ENCODE measurements at regions not wholly inside any gene's neighbourhood (a gene's known extent, or its start where the extent isn't known, plus 50 kb on each side); places are given as distances from the start of the nearest gene placed in this dataset.
A peak's percentile ranks its signal among the peaks of the same experiment; 100 is the strongest.
"Not testable (repeated sequence)": the region's sequence is repeated elsewhere in the genome, so short reads cannot be mapped to it uniquely, and the experiment has no call there.

DNA sequence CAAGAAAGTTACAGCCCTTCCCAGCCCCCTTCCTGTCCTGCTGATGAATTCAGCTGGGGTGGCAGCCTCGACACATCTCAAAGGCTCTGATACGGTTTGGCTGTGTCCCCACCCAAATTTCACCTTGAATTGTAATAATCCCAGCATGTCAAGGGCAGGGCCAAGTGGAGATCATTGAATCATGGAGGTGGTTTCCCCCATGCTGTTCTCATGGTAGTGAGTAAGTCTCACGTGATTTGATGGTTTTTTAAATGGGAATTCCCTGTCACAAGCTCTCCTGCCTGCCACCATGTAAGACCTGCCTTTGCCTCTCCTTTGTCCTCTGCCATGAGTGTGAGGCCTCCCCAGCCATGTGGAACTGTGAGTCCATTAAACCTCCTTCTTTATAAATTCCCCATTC, 163.2 kb upstream of the FOXF1 start:
- DNase-seq (ENCODE audit: low spot score) = no peak

DNA sequence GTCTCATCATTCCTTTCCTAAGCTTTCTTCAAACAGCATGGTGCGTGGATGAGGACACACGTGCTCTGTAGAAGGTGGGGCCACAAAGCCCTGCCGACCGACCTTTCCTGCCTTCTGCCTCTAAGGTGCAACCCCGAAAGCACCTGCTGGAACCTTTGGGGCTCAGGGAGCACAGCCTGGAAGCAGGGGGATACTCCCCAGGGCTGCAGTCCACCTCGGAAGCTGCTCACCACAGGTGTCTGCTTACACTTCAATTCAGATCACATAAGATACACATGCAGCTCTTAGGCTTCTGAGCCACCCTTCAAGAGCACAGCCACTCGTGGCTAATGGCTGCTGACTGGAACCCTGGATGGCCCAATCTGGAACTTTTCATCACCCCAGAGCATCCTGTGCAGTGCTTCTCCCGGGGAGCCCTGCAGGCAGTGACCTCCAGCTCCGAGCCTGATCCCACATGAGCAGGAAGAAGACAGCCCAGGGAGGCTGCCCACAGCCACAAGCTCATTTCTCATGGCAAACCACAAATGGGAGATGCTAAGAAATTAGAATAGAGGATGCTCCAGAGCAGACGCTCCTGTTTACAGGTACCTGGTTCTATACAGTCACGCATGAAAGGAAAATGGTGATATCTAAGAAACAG, 162.3 kb upstream of the FOXF1 start:
- DNase-seq (ENCODE audit: low spot score) = no peak

DNA sequence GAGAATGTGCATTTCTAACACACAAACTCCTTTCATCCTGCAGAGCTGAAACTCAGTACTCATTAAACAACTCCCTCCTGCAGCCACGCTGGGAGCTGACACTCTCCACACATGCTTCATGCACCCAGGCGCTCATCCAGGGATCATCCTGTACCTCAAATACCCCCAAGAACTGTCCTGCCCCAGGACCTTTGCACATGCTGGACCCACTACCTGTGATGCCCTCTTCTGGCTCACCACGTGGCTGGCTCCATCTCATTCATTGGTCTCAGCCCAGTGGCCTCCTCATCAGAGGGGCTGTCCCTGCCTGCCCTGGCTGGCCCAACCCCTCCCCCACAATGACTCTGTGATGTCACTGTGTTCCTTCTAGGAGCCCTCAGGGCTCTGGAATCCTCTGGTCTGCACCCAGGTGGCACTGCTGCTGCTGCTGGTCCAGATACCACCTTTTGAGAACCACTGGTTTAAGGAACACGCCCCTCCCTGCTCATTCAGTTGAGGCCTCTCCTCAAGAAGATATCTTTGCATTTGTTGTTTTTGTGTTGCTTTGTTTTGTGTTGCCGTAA, 160.9 kb upstream of the FOXF1 start:
- no peak for DNase-seq (ENCODE audit: low spot score)

DNA sequence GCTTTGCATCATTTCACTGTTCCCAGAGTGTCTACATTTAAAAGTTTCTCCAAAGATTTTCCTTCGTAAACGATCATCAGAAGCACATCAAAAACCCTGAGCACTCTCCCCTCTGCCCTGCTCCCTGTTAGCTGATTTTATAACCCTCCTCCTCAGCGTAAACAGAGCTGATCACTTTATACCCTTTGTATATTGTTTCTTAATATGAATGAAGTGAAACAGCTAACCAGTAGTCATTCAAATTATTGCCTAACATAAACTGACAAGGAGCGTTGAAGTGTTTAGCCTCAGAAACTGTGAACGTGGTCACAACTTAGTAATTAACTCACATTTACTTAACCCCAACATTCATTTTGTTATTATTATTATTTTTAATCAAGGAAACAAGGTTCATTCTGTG, 160.0 kb upstream of the FOXF1 start:
- no peak for DNase-seq (ENCODE audit: low spot score)

DNA sequence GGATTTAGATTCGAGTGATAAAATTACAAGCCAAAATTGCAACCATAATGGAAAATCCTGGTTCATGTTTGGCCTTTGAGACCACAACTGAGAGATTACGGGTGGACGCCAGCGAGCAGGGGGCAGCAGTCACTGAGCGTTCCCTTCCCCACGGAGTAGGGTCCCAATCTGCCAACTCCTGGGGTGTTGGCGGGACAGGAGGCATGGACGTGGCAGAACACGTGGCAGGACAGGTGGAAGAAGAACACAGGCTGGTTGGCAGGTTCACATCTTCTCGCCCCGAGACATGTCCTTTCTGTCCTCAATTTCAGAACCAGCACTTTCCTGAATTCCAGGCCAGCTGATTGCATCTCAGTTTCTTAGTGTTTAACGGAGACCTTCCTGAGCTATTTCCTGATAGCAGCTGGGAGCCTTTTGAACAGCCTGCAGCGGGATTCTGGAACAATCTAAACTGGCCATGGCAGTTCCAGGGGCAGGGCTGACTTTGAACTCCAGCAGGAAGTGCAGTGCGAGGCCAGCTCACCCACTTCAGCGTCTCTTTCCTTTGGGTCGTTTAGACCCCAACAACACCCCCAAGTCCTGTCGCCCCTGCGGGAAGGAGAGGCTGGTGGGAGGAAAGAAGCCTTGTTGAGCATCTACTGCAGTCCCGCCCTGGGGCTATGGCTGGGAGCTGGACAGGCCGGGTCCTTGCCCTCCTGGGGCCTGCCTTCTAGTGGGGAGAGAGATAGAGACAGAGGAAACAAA, 159.1 kb upstream of the FOXF1 start:
- DNase-seq (ENCODE audit: low spot score) = no peak

DNA sequence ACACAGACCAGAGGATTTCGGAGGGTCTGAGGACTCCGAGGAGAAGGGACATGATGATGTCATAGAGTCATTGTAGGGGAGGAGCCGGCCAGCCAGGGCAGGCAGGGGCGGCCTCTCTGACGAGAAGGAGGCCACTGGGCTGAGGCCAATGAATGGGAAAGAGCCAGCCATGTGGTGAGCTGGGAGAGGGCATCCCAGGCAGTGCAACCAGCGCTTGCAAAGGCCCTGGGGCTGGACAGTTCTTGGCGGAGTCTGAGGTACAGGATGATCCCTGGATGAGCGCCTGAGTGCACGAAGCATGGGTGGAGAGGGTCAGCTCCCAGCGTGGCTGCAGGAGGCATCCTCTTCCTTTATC, 158.6 kb upstream of the FOXF1 start:
- DNase-seq (ENCODE audit: low spot score) = not testable (repeated sequence)

DNA sequence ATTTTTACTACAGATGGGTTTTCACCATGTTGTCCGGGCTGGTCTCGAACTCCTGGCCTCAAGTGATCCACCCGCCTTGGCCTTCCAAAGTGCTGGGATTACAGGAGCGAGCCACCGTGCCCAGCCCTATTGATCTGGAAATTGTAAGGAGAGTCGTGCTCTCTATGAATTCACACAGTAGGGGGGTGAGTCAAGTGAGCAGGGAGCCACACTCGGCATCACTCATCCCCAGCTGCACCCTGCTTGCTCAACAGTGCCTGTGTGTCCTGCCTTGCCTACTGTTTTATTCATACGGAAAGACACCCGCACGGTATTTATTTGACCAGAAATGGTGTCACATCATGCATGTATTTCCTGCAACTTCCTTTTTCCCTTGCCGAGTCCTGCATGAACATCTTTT, 157.2 kb upstream of the FOXF1 start:
- DNase-seq (ENCODE audit: low spot score) = no peak

DNA sequence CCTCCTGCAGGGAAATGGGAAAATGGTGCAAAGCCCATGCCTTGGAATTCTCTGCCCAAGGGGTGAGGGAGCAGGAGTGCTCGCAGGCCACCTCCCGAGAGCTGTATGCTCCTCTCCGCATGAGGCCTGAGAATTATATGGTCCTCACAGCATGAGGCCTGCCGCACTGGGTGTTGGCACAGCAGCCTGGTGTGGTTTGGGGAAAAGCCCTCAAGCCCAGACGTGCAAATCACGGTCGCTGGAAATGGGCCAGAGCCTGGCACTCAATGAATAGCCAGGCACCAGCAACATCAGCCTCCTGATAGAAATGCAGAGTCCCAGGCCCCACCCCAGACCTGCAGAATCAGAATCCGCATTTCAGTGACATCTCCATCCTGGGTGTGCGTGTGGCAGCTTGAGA, 156.4 kb upstream of the FOXF1 start:
- no peak for DNase-seq (ENCODE audit: low spot score)

DNA sequence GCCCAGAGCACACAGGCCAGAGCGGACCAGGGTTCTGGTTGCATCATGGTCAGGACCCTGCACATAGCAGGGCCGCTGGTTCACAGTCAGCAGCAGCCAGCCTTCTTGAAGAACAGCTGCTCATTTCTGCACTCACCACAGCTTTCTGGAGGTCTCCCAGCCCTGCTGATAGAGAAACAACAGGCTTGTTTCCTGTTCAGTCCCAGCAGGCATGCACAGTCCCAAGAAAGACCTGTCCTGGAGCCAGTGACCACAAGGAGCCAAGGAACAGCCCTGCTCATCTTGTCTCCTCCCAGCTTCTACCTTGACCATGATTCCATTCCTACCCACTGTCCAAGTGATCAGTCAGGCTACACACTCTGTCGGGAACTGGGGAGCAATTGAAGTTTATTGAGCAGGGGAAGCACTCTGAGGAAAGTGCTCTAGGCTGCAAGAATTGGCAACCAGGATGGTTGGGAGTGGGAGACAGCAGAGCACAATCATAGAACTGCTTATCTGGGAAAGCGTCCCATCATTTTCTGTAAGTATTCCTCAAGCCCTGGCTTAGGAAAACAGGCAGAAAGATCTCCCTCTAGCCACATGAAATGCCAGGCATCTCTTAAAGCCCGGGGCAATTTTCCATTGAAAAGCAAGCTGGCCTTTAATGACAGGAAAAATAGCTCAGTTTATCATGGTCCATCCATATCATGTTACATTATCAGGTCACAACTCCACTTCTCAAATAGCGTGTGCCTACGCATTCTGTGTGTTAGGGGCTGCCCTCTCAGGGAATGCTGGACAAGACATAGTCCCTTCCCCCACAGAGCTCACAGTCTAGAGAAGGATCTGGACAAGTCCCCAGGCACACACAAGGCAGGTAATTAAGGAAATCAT, 155.4 kb upstream of the FOXF1 start:
- no peak for DNase-seq (ENCODE audit: low spot score)

DNA sequence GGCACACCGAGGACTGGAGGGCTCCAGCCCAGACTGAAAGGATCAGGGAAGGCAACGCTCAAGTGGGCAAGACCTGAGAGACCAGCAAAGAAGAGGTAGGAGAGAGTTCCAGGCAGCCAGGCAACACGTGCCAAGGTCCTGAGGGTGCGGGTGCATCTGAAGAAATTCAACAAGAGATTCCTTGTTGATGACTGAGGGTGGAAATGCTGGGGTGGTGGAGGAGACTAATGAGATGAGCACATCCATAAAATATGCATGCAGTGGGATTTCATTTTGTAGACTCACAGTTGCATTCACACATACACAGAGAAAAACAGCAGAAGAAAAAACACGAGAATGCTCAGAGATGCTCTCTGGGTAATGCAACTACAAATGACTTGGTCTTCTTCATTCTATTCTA, 154.8 kb upstream of the FOXF1 start:
- no peak for DNase-seq (ENCODE audit: low spot score)

DNA sequence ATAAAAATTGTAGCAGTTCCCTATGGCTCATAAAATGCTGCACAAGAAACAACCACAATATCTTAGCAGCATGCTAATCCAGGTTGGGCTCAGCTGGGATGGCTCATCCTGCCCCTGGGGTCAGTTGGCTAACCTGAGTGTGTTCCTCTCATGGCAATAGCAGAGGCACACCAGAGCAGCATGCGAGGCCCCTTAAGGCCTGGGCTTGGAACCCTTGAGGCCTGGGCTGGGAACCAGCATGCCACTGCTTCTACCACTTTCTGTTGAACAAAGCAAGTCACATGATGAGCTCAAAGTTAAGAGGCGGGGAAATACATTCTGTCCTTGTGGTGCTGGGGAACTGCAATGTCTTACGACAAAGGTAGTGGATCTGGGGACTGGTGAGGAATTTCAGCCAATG, 154.4 kb upstream of the FOXF1 start:
- no peak for DNase-seq (ENCODE audit: low spot score)

DNA sequence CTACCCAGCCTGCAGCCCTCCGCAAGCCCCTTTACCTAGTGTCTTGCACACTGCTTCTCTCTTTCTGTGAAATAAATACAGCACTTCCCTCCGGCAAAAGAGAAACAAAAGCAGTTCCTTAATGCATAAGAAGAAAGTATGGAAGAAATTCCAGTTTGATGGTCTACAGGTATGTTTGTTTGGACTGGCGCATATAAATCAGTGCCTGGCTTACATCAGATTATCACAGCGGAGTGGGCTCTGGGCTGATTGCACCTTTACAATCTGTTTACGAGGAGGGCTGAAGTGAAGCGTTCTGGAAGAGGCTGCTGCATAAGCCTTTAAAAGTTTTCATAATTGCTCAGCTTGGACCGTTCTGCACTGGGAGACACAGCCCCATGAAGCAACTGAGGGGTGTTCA, 153.5 kb upstream of the FOXF1 start:
- DNase-seq (ENCODE audit: low spot score) = no peak

DNA sequence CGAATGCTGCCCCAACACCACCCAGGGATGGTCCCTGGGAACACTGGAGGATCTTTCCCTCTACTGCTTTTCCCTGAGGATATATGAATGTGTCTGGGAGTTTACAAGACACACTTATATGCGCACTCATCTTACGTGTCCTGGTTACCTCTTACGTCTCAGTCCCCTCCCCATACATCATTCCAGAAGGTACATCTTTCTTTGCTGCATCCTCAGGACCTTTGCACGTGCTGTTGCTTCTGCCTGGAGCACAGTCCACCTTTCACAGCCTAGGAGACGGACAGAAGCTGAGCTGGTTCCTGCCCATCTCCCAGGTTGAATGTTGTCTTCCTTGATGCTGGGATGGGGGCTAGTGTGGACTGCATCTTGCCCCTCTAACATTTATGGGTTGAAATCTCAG, 153.0 kb upstream of the FOXF1 start:
- DNase-seq (ENCODE audit: low spot score) = no peak

DNA sequence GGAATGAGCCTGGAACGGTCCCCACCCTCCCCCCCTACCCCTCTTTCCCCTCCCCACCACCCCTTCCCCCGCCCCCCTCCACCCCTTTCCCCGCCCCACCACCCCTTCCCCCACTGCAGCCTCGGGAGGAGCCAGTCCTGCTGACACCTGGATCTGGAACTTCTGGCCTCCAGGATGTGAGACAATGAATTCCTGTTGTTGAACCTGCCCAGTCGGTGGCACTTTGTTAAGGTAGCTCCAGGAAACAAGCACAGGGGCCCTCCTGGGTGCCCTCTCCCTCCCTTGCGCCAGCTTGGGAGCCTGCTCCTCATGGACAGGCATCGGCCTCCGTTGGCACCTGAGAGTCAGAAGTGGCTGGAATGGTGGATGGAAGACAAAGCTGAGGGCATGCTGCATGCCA, 152.4 kb upstream of the FOXF1 start:
- no peak for DNase-seq (ENCODE audit: low spot score)

DNA sequence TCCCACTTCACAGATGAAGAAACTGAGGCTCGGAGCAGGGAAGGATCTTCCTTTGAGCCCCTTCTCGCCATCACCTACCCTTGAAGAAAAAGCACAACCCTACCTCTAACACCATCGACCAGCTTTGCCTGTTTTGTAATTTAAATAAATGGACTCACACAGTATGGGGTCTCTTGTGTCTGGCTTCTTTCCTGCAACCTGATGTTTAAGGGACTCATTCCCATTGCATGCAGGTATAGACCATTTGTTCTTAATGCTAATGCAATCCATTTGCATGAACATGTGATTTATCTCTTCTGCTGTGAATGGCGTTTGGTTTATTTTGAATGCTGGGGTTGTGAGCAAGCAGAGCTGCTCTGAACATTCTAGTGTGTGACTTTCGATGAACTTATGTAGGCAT, 150.8 kb upstream of the FOXF1 start:
- DNase-seq (ENCODE audit: low spot score) = no peak

DNA sequence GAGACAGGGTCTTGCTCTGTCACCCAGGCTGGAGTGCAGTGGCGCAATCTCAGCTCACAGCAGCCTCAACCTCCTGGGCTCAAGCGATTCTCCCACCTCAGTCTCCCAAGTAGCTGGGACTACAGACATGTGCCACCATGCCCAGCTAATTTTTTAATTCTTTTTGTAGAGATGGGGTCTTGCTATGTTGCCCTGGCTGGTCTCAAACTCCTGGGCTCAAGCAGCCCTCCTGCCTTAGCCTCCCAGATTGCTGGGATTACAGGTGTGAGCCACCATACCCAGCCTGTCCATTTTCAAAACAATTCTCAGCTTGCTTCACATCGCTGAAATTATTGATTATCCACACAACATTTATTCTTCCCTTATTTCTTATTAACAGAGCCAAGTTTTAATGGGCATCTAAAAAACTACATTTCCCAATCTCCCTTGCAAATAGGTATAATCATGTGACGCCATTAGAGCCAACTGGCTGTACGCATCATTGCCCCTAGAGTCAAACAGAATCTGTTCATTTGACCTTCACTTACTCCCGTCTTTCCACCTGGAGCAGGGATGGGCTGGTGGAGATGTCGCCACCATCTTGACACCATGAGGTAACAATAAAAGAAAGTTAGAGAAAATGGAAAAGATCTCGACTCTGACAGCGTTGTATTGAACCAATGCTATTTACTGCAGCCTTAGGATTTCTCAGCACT, 148.0 kb upstream of the FOXF1 start:
- DNase-seq (ENCODE audit: low spot score) = peak; percentile 71

DNA sequence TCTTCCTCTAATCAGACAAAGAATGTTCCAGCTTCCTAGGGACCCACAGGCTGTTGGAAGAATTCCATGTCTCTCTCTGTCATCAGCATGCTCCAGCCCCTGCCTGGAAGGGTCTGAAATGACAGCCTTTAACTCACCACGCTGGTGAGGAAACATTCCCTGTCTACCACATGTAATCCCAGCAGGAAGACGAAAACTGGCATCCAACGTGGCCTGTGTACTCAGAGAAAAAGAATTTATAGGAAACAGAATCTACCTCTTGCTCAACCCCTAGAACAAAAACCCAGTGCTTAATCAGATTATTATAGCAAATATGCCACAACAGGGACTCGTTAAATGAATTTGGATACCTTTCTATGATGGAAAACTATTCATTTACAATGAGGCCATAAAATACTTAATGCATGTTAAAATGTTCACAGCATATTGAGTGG, 147.3 kb upstream of the FOXF1 start:
- DNase-seq (ENCODE audit: low spot score) = no peak

DNA sequence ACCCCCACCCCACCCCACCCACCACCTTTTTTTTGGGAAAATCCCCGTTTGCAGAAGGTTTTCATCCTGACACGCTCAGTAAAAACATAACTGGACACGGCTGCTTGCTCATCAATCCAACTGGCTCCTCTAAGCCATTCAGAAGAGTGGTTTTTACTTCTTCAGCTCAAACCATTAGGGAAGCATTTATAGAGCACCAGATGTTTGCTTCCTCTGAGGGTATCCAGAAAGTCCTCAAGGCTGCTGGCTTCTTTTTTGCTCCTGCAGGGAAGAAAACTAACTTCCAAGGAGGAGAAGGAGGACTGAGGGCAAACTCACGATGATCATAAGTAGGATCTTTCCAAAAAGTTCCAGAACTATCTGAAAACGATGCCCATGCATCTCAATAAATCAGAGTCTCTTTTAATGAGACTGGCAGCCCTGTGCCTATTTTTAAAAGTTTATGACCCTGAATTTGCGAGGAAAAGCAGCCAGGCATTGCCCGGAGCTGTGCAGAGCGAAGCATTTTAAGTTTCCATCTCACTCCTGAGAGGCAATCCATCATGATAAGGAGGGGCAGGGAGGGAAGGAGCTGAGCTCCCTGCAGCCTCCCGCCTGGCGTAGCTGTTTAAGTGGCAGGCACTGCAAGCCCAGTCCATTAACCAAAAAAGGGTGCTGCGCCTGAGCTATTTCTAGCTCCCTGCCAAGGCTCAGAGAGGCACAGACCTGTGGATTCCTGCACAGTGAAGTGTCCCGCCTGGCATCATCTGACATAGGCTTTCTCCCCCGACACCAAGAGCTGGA, 146.3 kb upstream of the FOXF1 start:
- no peak for DNase-seq (ENCODE audit: low spot score)

DNA sequence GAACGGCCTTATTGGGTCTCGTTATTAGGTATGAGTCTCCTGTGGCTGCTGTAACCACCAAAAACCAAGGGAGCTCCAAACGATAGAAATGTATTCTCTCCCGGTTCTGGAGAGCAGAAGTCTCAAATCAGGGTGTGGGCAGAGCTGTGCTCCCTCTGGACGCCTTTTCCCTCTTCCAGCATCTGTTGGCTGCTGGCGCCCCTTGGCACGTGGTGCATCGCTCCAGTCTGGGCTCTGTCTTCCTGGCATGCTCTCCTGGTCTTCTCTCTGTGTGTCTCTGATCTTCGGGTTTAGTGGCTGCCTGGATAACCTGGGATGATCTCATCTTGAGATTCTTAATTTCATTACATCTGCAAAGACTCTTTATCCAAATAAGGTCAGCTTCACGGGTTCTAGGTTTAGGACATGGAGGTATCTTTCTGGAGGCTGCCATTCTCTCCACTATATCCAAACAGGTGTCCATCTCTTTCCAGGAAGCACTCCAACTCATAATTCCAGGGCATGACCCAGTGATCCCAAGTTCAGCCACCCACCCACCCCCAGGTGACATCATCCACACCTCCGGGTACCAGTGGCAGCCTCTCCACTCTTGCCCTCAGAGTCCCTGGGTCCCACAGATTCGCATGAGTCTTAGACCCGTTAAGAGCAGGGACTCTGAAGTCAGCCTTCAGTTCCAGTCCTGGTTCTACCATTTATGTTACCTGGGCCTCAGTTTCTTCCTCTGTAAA, 145.5 kb upstream of the FOXF1 start:
- no peak for DNase-seq (ENCODE audit: low spot score)

DNA sequence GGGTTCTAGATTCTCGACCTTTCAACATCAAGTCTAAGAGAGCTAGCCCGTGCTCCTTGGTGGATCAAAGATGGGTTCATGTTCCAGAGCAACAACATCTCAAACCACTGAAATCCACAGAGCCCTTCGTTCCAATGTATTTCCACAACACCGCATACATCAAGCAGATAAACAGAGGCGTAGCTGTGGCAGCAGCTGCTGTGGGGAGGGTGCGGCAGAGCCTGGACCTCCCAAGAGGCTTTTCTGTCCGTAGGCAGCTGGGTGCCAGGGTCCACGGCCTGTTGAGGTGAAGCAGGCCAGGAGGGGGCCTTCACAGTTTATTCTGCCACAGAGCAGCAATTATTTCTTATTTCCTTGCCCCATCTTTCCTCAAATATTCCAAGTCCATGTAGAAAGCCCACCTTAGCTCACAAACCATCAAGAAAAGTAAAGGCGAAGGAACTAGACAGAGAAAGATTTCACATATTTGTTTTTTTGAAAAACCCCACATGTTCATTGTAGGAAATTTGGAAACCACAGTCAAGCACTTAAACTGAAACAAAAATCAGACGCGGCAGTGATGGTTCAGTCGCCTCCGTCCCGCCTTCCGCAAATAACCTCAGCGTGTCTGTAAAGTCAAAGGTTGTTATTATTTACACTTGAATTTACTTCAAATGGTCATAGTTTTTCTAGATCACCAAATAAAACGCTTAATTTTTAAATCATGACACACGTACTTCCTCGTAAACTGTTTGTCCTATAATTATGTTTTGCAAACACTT, 144.6 kb upstream of the FOXF1 start:
- DNase-seq (ENCODE audit: low spot score) = no peak
